NCI-H2227 (cell line): ENCODE measurements at regions not wholly inside any gene's neighbourhood (a gene's known extent, or its start where the extent isn't known, plus 50 kb on each side); places are given as distances from the start of the nearest gene placed in this dataset.
A peak's percentile ranks its signal among the peaks of the same experiment; 100 is the strongest.

ENCODE experiments used
- DNase-seq: peaks from one replicate; lab custom pipeline; 2025; ENCODE audit not compliant: unreplicated experiment; lab: John Stamatoyannopoulos, UW

DNA sequence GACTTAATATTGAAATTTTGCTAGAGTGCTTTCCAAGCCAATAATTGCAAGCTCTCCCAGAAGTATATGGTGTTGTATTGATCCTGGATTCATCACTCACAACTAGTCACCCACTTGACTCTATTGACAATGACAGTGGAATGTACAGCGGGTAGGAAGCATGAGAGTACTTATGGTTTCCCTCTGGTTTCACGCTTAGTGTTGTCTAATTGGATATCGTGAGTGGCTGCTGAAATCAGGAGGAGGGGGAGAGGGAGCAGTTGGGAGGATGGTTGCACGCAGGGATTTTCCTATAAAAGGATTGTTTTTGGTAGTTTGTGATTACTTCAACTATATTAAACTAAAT is 1819.5 kb upstream of the TENM3 start:
- DNase-seq, result no peak

DNA sequence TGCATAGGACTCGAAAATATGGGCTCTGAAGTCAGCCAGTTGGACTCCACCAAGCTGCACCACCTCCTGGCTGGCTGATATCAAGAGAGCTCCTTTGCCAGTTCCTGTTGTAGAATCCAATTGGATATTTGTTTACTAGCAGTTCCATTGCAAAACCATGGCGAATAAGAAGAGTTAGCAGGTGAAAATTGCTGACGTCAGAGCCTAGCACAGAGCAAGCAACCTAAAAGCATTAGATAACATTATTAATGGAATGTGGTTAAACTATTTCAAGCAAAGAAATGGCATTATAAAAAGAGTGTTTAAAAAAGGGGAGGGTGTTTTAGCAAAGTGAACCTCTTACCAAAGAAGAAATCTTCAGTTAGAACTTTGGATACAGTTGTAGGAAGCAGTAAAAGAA is 1816.3 kb upstream of the TENM3 start:
- no peak for DNase-seq

DNA sequence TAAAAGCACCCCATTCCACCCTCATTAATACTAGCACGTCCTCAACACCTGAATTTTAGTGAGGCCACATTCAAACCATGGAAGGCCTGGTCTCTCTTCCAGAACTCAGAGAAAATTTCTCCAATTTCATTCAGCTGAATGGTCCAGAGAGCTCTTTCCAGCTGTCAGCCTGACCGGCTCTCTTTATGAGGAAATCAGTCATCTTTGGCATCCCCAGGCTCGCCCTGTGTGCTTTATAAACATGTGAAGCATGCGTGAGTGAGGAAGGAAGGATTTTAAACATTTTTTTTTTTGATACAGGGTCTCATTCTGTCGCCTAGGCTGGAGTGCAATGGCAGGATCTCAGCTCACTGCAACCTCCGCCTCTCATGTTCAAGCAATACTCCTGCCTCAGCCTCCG is 1812.9 kb upstream of the TENM3 start:
- DNase-seq, result no peak

DNA sequence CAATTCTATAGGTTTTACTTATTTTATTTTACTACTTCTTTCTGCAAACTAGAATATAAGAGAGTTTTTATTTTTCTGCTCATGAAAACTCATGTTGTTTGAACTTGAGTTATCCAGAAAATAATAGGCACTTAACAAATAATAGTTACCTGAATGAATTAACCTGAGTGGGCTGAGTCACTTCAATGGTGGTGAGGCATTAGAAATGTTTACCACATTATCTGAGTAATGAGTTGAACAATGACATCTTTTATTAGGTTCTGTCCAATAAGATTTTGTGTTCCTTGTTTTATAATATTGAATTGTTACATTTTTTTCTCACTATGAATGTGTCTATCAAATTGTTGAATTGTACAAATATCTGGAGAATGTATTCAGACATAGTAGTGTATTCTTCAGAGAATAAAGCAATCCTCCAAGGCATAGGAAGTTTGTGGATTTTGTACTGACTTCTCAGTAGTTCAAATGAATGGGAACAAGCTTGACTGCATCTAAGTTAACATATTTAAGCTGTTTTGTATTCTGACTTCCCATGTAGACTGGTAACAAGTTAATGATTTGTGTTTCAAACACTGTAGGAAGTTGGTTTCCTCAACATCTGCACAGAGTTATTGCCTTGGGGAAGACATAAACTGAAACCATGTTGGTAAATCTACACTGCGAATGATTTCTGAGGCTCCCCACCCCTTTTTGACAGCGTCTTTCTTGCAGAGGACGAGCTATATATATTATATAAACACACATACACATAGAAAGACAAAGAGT is 1808.9 kb upstream of the TENM3 start:
- no peak for DNase-seq

DNA sequence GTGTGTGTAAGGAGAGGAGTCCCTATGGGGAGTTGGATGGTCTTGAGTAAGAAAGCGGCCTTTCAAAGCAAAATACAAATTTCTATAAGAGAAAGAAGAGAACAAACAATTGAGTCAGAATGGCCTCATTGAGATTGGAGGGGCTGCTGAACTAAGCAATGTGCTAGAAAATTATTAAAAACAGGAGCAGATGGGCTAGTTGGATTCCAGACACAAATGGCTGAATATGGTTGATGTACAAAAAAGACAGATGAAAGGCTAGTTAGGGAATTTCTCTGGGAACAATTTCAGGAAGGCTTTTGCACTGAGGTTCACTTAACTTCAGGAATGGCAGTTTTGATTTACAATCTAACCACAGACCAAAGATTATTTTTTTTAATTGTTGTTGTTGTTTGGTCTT is 1806.8 kb upstream of the TENM3 start:
- no peak for DNase-seq

DNA sequence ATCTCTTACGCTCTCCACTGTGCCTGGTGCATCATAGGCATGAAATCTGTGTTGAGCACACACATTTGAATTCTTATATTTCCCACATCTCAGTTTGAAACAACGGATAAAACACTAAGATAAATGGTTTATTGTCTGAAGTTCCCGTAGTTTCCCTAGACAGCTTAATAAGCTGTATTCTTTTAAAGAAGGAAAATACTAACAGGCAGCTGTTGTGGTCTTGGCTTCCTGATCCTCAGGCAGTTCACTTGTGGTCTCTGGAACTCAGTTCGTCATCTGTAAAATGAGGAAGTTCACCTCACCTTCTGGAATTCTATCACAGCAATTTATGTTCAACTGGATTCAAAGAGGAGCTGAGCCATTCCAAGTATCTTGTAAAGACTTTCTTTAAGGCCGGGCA is 1805.6 kb upstream of the TENM3 start:
- no peak for DNase-seq

DNA sequence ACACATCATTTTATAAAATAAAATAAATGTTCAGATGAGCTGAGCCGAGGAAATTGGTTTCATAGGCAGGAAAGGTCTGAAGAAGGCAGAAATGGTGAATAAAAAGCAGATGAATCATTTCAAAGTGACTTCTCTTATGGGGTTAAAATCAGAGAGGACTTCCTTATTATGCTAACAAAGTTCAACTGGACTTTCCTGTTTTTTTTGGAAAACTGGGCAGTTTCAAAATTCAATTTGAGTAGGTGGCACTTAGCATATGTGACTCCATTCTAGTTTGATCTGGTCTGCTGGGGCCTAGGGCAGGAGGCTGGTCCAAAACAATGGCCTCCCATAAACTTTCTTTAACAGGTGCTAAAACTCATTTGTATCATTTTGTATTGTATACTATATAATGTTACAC is 1794.9 kb upstream of the TENM3 start:
- no peak for DNase-seq

DNA sequence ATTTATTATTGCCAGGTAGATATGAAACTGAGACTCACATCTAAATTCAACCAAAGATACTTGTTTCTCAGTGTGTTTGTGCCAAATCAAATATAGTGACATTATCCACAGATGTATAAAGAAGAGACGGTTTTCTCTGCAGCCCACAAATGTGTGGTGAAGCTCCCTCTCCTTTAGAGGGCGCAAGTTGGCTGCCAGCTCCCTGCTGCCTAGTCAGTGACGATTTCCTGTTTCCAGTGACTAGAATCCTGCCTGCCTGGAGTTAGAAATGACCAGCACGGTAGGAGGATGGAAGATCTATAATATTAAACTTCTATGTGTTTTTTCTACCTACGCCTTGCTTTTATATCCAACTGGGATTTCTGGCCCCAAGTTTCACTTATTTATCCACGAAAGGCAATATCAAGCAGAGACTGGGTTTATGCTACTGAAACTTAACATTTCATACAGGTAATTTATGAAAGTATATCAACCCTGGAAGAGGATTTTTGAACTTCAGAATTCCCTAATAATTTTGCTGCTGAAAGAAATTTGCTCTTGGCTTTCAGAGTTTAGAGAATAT is 1793.7 kb upstream of the TENM3 start:
- DNase-seq, result peak; percentile 48

DNA sequence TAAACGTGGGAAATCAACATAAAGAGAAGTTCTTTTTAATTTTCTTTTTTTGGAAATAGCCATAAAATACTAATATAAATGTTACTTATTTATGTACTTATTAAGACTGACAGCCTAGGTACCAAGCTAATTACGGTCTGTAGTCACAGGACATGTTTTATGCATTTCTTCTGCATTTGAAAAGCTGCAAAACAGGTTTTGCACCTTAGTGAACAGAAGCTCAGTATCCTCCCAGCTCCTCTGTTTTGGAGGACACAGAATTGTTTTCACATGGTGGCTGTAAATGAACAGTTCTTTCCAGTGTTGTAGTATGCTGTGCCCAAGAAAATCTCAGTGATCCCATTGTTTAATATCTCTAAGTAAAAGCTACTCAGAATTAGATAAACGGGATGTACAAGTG is 1788.0 kb upstream of the TENM3 start:
- no peak for DNase-seq

DNA sequence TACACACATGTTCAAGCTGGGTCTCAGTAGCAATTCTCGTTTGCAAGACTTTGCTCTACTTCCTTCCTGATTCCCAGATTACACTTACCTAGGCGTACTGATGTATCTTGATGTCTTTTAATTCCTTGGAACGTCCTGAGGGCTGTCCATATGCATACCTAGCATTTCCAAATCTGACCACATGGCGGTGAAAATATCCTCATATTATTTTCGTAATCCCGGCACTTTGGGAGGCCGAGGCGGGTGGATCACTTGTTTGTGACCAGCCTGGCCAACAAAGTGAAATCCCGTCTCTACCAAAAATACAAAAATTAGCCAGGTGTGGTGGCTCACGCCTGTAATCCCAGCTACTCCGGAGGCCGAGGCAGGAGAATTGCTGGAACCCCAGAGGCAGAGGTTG is 1786.3 kb upstream of the TENM3 start:
- no peak for DNase-seq

DNA sequence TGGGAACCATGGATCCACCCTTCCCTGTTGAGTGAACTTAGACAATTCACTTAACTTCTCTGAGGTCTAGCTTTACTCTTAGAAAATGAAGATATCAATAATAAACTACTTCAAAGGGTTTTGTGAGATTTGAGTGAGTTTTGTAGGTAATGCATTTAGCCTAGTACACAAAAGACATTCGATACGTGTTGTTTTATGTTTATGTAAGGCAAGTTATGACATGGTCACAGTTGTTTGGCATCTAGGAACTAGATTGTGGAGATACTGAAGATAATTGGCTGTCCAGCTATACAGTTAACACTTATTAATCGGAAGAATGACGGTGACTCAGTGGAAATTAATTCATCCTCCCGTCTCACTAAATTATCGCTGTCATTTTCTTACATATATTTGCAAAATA is 1781.1 kb upstream of the TENM3 start:
- no peak for DNase-seq

DNA sequence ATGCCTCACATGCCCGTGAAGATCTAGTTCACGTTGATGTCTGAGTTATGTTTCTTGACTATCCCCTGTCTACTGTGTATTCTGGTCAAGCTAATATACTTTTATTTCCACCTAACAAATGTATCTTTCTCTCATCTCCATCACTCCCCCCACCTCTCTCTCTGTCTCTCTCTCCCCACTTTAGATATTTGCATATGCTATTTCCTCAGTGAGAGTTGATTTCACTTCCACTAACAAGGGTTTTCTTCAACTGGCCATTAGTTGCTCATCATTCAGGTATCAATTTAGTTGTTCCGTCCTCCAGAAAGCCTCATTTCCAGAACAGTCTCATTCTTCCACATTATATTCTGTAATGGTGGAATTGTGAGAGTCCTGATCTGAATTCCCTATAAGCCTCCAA is 1777.8 kb upstream of the TENM3 start:
- DNase-seq, result no peak

DNA sequence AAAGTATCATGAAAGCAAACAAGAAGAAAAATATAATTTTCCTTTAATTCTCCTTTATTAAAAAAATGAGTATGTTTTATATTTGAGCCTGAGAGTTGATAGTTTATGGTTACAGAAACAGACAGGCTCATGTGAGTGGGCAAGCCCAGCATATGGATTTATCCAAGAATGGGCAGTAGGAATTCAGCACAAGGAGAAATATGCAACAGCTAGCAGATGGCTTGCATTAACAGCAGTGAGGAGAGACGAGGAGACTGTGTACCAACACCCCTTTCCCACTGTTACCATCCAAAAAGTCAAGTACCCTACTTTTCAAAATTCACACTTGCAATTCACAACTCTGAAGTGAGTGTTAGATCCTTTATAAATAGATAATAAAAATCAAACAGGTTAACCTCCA is 1760.2 kb upstream of the TENM3 start:
- no peak for DNase-seq

DNA sequence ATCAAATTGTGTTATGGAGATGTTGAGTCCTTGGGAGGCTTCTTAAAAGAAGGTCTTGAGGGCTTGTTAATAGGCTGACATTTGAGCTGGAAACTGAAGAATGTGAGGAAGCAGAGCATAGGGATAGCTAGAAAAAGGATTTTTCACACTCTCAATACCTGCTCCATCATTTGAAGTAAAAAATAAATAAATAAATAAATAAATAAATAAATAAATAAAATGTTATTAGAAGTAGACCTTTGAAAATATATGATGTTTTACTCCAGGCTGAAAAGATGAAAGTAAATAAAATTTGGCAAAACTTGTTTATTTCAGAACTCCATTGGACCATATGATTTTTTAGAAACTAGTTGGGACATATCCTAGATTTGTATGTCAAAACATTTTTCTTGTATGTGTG is 1757.8 kb upstream of the TENM3 start:
- DNase-seq, result no peak

DNA sequence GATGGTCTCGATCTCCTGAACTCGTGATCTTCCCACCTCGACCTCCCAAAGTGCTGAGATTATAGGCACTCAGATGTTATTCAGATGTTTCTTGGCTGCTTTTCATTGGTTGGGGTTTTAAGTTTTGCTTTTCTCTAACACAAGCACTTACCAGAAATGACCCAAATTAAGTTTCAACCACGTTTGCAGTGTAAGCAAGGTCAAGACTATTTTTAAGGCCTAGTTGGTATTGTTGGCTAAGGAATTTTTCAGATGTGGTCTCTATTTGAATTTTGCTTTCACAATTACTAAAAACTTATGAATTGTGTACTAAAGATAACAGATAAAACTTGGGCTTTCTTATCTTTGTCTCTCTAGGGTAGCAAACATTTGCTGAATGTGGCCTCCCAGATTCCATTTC is 1756.9 kb upstream of the TENM3 start:
- no peak for DNase-seq

DNA sequence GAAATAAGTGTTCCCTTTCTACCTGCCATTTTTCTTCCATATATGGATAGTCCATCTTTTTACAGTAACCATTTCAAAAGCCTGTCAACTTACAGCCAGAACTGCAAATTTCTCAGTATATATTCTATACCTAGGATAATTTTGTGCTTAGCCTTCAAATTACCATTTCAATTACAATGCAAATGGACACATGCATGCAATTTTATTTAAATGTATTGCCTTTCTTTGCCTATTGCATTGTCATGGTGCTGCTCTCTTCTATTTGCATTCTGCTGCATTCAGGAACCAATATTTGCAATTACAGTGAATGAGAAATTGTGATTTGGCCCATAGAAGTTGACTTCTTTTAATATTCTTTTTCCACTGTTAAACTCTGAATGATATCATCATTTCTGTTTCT is 1753.4 kb upstream of the TENM3 start:
- DNase-seq, result no peak

DNA sequence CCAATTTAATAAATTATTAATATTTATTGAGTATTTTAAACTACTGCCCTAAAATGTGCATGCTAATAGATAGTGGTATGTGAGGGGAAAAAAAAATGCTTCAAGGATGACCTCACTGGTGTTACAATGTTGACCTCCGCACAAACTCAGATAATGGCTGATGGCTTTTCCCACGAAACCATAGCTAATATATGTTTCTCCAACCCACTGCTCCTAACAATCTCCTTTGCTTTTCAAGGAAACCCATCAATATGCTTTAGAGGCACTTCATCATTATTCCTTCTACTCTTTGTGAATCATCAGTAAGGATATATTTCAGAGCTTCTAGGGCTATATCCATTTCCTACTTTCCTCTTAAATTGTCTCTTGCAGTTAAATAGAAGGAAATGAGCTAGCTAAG is 1752.0 kb upstream of the TENM3 start:
- no peak for DNase-seq

DNA sequence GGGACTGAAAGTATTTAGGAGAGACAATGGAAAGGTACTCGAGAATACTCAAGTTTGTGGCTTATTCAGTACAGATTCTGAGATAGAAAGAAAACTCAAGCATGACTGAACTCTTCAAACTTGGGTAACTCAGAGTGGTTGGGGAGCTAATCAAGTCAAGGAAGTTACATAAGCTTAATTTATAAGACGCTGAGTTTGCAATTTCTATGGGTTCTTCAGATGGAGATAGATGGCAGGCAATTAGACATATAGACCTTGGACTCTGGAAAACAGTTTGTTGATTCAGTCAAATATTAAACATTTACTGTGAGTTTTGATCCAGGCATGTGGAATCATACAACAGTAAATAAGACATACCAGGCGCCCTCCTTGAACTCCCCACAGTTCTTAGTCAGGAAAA is 1749.9 kb upstream of the TENM3 start:
- DNase-seq, result no peak

DNA sequence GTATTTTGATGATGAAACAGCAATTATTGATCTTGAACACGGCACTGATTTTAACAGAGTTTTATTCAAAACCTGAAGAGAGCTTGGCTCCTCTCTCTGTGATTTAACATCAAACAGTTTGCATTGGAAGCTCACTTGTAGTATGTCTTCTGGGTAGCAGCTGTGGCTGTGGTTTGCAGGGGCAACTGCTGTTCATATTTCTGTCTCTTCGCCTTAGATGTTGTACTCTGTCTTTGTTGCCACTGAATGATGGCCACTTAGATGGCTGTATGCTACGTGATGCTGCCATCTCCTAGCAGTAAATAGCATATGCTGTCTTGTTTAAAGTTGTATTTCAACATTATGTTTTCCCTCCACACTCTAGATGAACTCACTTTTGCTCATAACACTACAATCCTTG is 1743.0 kb upstream of the TENM3 start:
- DNase-seq, result no peak

DNA sequence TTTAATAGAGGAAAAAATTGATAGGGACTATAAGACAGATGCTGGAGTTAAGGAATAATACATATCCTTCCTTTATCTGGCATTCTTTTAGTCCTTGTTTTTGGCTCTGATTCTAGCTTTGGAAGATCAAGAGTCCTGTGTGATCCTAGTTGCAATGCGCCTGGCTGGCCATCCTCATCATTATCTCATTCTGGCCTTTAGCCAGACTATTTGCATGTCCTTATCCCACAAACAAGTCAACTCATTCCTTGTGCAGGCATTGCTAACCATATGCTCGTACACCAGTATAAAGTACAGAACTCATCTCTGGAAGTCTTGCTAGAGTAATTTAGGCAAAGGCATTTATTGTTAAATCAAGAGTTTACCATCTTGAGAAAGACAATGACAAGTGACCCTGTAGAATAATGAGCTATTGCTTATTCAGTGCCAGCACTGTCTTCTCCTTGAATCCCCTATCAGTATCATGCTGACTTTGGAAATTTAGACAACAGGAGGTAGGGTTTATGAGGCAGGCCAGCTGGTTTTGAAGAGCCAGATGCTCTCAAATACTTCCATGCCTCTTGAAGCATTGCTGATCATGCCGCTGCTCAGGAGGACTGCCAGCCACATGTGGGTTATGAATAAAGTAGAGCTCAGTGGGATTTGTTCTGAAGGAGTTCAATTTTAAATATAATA is 1730.3 kb upstream of the TENM3 start:
- no peak for DNase-seq

DNA sequence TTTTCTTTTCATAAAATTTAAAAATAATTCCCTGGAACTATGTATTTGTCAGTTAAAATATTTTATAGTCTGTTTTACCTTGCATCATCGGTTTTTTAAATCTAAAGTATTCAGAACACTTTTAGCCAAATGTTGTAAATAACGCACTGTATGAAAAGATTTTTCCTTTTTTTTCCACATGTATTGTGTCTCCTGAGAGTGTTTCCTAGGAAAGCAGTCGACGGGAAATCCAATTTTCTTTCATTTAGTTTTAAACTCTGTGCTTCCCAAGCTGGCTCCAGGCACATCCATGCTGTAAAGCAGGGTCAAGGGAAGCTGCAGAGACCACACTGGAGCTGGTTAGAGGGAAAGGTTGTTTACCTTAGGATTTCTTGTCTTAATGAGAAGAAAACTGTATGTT is 1724.3 kb upstream of the TENM3 start:
- no peak for DNase-seq

DNA sequence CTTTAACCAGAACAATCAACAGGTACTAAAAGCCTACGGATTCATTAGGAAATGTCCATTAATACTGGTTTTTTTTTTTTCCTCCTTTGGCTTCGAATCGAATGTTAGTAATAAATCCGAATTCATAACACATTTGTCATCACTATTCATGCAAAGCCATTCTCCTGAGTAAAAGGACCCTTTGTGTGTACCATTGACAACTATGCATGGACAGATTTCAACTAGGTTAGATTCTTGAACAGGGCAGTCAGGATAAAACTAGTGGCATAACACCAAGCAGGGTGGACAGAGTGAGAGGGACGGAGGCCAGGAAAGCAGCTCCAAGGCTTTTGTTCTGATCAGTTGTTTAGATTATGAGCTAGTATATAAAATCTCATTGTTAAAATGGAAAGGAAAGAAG is 1722.0 kb upstream of the TENM3 start:
- DNase-seq, result no peak
